ENCODE measurements at regions not wholly inside any gene's neighbourhood (a gene's known extent, or its start where the extent isn't known, plus 50 kb on each side); places are given as distances from the start of the nearest gene placed in this dataset.

DNA sequence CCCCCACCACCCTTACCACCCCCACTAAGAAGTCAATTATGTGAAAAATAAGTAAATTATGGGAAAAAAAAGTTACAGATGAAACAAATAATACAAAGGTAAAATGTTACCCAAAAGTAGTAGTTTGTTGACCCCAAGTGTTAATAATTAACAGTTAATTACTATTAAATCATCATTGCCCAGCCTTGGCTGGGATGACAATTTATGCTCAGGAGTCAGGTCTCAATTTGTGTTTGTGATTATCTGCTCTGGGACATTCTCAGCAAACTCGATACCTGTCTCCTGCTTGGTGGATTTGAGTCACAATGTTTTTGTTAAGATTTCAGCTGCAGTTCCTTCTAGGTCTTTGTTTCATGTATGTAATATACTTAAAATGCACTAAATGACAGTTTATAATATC, 172.3 kb upstream of the IRX3 start:
- no peaks in the 10 kb centered on the region for H3K36me3 Mint-ChIP-seq (ENCODE audit: low read depth)
- ATAC-seq (no peak), DNase-seq (no peak)
- peaks cover 3% of the 10 kb centered on the region for H3K9me3 Mint-ChIP-seq
- CTCF ChIA-PET, result no interaction called here
- POLR2A ChIA-PET, result no interaction called here
- TF ChIP-seq CTCF (IDR thresholded peaks at IDR 0.05), result no peak
- no peak overlapping the region for H3K4me3 Mint-ChIP-seq
- H3K27ac Mint-ChIP-seq, result no peak overlapping the region
- intact Hi-C loops (cut with micrococcal nuclease), result no loop called here
- H3K4me1 Mint-ChIP-seq (ENCODE audit: low read depth), result no peaks in the 10 kb centered on the region
- H3K27me3 Mint-ChIP-seq, result peaks cover 1% of the 10 kb centered on the region

DNA sequence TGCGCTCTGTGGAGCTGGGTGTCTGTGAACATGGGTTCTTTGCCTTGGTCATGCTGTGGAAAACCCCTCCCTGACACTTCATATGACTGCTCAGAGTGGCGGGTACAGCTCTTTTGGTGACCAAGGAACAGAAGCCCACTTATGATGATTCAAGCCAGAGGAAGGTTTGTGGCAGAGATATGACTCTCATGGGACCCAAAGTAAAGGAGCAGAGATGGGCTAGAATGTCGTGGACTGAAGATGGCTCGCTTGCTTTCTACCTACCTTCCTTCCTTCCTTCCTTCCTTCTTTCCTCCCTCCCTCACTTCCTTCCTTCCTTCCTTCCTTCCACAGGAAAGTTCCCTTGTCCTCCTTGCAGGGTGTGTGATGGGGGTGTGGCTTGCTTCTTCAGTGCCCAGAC, 169.7 kb upstream of the IRX3 start:
- CTCF ChIA-PET, result no interaction called here
- H3K4me1 Mint-ChIP-seq (ENCODE audit: low read depth), result no peaks in the 10 kb centered on the region
- intact Hi-C loops (cut with micrococcal nuclease), result no loop called here
- TF ChIP-seq CTCF (IDR thresholded peaks at IDR 0.05), result no peak
- DNase-seq, result no peak
- POLR2A ChIA-PET, result no interaction called here
- peaks cover 6% of the 10 kb centered on the region for H3K27me3 Mint-ChIP-seq
- H3K27ac Mint-ChIP-seq, result no peak overlapping the region
- H3K9me3 Mint-ChIP-seq, result no peaks in the 10 kb centered on the region
- no peak overlapping the region for H3K4me3 Mint-ChIP-seq
- no peak for ATAC-seq
- no peaks in the 10 kb centered on the region for H3K36me3 Mint-ChIP-seq (ENCODE audit: low read depth)

DNA sequence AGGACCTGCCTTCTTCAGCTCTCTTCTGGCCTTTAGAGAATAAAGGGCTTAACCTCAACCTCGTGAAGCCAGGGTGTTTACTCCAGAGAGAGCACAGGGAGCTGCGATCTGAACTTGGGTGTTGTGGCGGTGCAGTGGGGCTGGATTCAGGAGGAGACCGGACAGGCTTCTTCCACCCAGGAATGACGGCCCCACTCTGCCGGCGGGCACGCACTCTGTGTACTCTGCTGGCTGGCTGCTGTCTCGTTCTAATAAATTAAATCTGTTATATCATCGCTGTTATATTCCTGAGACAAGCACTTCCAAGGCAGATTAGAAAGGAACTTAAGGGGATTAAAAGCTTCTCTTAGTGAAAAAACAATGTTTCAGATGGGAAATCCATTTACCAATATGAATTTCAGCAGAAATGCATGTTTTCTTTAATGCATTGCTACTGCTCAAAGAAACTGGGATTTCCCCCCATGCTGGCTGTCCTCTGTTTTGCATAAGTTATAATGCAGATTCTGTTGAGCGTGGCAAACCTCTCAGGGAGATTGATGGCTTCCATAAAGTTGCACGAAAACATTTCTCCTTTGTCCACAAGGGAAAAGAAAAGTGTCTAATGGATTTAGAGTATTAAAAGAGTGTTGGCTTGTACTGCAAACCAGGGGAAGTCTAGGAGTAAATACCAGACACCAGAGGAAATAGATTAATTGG, 168.6 kb upstream of the IRX3 start:
- Mint-ChIP-seq H3K4me1 (ENCODE audit: low read depth) (no peaks in the 10 kb centered on the region), H3K9me3 (no peaks in the 10 kb centered on the region), H3K4me3 (no peak overlapping the region), H3K36me3 (ENCODE audit: low read depth) (no peaks in the 10 kb centered on the region), H3K27me3 (peaks cover 8% of the 10 kb centered on the region), H3K27ac (no peak overlapping the region)
- intact Hi-C loops (cut with micrococcal nuclease), result no loop called here
- ATAC-seq, result no peak
- no peak for DNase-seq
- TF ChIP-seq CTCF (IDR thresholded peaks at IDR 0.05), result no peak
- POLR2A ChIA-PET, result no interaction called here
- CTCF ChIA-PET, result no interaction called here

- Mint-ChIP-seq H3K4me3 (no peak overlapping the region), H3K36me3 (ENCODE audit: low read depth) (no peaks in the 10 kb centered on the region), H3K27me3 (peaks cover 8% of the 10 kb centered on the region), H3K9me3 (no peaks in the 10 kb centered on the region), H3K27ac (no peak overlapping the region), H3K4me1 (ENCODE audit: low read depth) (no peaks in the 10 kb centered on the region)
- intact Hi-C loops (cut with micrococcal nuclease), result no loop called here
- no peak for DNase-seq
- ATAC-seq, result no peak
- no peak for TF ChIP-seq CTCF (IDR thresholded peaks at IDR 0.05)
- ChIA-PET POLR2A (no interaction called here), CTCF (no interaction called here)
These were observed 168.0 kb upstream of the IRX3 start for GRCh38 chr16:54454616-54455015.

DNA sequence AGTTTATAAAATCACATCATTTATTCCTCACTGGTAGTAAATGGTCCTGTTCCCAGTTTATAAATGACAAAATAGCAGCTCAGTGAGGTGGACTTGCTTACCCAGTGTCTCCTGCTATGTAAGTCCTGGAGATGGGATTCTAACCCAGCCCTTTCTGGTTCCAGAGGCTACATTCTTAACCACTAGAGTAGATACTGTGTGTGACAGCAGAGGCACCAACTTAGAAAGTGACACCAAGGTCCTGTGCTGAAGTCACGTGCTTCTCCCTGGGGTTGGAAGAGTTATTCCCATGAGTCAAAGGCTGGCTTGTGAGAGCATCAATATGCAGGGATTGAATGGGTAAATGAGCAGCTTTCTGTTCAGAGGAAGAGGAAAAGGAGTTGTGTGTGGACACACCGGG, 167.3 kb upstream of the IRX3 start:
- TF ChIP-seq CTCF (IDR thresholded peaks at IDR 0.05), result no peak
- peaks cover 8% of the 10 kb centered on the region for H3K27me3 Mint-ChIP-seq
- H3K36me3 Mint-ChIP-seq (ENCODE audit: low read depth), result no peaks in the 10 kb centered on the region
- no peak overlapping the region for H3K27ac Mint-ChIP-seq
- no peaks in the 10 kb centered on the region for H3K9me3 Mint-ChIP-seq
- H3K4me3 Mint-ChIP-seq, result no peak overlapping the region
- intact Hi-C loops (cut with micrococcal nuclease), result no loop called here
- no peaks in the 10 kb centered on the region for H3K4me1 Mint-ChIP-seq (ENCODE audit: low read depth)
- POLR2A ChIA-PET, result no interaction called here
- ATAC-seq, result no peak
- CTCF ChIA-PET, result no interaction called here
- no peak for DNase-seq
